ENCODE measurements at regions not wholly inside any gene's neighbourhood (a gene's known extent, or its start where the extent isn't known, plus 50 kb on each side); places are given as distances from the start of the nearest gene placed in this dataset.
"Not testable (repeated sequence)": the region's sequence is repeated elsewhere in the genome, so short reads cannot be mapped to it uniquely, and the experiment has no call there.

DNA sequence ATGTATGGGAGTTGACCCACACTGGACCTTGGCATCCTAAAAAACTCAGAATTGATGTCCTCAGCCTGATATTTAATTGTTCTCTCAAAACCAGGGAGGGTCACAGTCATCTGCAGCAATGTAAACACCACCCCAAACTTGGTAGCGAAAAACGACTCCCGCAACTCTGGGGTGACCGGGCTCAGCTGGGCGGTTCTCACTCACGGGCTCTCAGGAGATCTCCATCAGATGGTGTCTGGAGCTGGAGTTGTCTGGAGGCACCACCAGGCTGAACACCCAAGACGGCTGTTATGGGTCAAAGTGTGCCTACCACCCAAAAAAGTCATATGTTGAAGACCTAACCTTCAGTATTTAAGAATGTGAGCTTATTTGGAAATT lies 50.9 kb upstream of the NXT1 start:
- no peak for FAIRE-seq
- no peak for DNase-seq (ENCODE audit: low spot score)

GRCh38 chr20:23298926-23299672 lies 51.5 kb upstream of the NXT1 start:
- FAIRE-seq (no peak), DNase-seq (ENCODE audit: low spot score) (no peak)

- FAIRE-seq (no peak), DNase-seq (ENCODE audit: low spot score) (no peak)
Measured at GRCh38 chr20:23298155-23298554, 52.4 kb upstream of the NXT1 start.

GRCh38 chr20:23296841-23297701 lies 53.5 kb upstream of the NXT1 start:
- DNase-seq (ENCODE audit: low spot score) (no peak), FAIRE-seq (no peak)

DNA sequence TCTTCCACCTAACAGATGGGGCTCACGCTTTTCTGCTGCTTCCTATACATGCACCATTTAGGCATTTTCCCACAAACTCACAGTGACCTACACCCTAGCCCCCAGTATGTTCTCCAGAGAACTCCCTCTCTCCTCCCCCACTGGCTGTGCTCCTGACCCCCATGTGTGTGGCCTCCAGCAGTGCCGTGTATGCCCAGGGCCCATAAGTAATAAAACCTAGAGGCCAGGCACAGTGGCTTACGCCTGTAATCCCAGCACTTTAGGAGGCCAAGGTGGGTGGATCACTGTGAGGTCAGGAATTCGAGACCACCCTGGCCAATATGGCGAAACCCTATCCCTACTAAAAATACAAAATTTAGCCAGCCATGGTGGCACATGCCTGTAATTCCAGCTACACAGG lies 54.7 kb upstream of the NXT1 start:
- no peak for DNase-seq (ENCODE audit: low spot score)
- FAIRE-seq = no peak

GRCh38 chr20:23294671-23295070 lies 55.9 kb upstream of the NXT1 start:
- DNase-seq (ENCODE audit: low spot score) (no peak), FAIRE-seq (no peak)

DNA sequence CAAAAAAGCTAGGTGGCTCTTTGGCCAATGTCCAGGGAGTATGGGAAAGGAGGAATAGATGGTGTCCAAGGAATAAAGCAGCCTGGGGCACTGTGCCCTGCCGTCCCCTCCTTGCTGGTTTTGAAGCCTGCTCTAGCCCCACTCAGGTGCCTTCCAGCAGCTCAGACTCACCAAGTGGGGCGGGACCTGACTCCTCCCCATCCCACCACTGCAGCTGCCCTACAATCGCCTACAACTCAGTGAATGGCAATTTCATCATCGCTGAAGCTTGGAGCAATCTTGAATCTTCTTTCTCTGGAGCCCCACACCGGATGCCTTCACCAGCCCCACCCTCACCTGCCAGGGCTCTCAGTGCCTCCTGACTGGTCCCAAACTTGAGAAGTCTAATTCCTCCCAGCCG lies 56.4 kb upstream of the NXT1 start:
- FAIRE-seq (no peak), DNase-seq (ENCODE audit: low spot score) (no peak)

DNA sequence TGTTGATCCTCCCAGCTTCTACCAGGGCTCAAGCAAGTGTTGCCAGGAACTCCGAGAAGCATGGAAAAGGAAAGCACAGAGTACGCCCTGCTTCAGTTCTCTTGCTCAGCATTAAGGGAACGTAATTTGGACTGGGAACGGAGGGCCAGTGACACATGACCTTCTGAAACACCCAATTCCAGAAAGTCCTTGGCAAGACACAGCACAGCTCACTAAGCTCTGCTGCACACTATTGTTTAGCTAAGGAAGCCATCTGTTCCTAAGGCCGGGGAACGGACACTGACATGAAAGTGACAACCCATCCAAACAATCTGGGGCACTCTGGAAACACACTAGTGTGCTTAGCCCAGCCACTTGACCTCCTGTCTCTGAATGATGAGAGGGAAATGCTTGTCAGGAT lies 56.9 kb upstream of the NXT1 start:
- DNase-seq (ENCODE audit: low spot score) (no peak), FAIRE-seq (no peak)

GRCh38 chr20:23292311-23292710 lies 58.3 kb upstream of the NXT1 start:
- FAIRE-seq = not testable (repeated sequence)

DNA sequence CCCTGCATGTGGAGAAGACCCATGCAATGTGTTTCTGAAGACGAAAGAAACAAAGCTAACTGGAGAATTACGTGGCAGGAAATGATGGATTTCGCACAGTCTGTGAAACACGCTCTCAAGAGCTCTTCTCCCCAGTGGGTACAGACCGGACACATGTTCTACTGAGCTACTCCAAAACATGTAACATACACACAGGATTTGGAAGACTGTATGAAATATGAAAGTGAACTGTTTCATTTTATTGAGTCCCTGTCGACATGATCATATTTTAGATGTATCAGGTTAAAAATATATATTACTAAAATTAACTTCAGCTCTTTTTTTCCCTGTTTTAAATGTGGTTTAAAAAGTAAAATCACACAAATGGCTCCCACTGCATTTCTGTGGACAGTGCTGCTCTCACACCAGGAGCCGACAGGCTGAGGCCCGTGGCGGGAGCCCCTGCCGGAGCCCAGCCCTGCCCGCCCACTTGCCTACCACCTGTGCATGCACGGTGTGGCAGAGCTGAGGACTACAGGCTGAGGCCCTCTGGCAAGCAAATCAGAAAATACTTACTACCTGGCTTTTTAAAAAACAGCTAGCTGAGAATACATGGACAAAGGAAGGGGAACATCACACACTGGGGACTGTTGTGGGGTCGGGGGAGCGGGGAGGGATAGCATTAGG lies 58.9 kb upstream of the NXT1 start:
- no peak for FAIRE-seq

More at GRCh38 chr20:23292311-23292710, 58.3 kb upstream of the NXT1 start:
- DNase-seq (ENCODE audit: low spot score) = not testable (repeated sequence)

DNA sequence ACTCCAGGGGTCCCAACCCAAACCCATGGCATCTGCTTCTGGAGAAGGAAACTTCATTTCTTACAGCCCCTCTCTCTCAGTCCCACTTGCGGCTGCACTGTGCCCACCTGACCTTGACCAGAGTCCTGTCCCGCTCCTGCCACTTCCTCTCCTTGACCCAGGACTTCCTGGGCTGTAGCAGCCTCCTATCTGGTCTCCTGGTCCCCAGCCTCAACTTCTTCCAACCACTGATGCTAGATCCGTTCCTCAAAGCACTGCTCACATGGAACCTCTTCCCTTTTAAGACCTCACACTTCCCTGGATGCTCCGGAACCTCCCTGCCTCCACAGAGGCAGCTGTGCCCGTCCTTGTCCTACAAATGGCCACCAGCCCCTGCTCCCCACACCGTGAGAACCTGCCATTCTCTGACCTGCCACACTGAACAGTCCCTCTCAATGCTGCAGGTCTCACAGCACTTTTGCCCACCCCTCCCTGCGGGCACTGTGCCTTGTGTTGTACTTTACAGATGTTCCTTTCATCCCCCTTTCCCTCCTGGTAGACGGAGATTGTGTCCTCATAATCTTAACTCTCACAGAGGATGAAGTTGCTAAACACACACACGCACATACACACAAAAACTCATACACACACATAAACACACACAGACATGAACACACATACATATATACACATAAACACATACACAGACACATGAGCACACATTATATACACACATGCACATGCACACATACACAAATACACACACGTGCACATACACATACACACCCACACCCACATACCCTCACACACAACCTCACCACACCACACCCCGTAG lies 59.6 kb upstream of the NXT1 start:
- no peak for DNase-seq (ENCODE audit: low spot score)
- no peak for FAIRE-seq

More for the DNA sequence above, 58.9 kb upstream of the NXT1 start:
- DNase-seq (ENCODE audit: low spot score) = no peak

DNA sequence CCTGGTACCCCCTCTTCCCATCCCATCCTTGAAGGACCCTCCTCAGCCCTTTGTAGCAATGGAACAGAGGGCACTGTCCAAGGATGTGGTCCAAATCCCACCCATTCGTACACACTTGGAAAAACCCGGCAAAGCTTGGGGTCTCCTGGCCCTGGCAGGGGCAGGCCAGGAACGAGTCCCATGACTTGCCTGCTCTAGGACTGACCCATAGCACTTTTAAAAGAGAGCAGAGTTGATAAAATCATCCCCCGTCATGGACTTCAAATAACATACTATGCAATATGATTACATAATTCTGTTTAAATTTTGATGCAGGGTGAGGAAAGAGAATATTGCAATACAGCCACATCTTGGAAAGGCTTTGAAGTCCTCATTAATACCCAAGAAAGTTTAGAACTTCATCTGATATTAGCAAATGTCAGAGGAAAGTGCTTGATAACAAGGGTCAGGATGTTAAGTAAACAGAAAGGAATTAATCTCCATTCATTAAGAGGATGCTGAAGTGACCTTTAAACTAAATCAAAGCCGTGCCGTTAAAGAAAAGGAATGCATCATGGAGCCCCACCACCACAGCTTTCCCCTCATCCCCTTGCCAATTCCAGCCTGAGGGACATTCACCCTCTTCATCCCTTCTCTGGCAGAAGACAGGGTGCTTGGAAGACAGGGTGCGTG lies 60.7 kb upstream of the NXT1 start:
- DNase-seq (ENCODE audit: low spot score) (no peak), FAIRE-seq (no peak)

- no peak for DNase-seq (ENCODE audit: low spot score)
- FAIRE-seq = no peak
Measured at GRCh38 chr20:23289249-23289648, 61.3 kb upstream of the NXT1 start.

- no peak for FAIRE-seq
- no peak for DNase-seq (ENCODE audit: low spot score)
Measured at GRCh38 chr20:23287354-23288190, 63.0 kb upstream of the NXT1 start.

DNA sequence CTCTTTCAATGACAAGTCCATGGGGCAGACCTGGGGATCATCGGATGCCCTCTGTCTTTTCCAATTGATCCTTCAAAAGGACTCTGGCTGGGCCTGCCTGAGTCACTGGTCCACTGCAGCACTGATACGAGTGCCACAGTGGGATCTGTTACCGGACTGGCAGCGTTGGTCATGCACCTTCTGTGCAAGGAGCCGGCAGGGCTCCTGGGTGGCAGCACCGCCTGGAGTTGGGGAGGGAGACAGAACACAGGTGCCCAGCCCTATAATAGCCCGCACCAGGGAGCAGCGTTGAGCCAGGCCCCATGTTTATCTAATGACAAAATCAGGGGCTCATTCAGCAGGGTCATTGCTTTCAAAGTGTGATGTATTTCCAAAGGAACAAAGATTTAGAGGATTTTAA lies 64.2 kb upstream of the NXT1 start:
- DNase-seq (ENCODE audit: low spot score) = no peak
- no peak for FAIRE-seq

GRCh38 chr20:23285536-23285935 lies 65.1 kb upstream of the NXT1 start:
- DNase-seq (ENCODE audit: low spot score) (no peak), FAIRE-seq (no peak)

DNA sequence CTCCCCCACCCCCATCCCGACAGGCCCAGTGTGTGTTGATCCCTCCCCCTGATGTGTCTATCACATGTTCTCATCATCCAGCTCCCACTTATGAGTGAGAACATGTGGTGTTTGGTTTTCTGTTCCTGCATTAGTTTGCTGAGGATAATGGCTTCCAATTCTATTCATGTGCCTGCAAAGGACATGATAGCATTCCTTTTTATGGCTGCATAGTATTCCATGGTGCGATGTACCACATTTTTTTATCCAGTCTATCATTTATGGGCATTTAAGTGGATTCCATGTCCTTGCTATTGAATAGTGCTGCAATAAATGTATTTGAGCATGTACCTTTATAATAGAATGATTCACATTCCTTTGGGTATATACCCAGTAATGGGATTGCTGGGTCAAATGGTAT lies 66.6 kb upstream of the NXT1 start:
- DNase-seq (ENCODE audit: low spot score) (no peak), FAIRE-seq (no peak)

DNA sequence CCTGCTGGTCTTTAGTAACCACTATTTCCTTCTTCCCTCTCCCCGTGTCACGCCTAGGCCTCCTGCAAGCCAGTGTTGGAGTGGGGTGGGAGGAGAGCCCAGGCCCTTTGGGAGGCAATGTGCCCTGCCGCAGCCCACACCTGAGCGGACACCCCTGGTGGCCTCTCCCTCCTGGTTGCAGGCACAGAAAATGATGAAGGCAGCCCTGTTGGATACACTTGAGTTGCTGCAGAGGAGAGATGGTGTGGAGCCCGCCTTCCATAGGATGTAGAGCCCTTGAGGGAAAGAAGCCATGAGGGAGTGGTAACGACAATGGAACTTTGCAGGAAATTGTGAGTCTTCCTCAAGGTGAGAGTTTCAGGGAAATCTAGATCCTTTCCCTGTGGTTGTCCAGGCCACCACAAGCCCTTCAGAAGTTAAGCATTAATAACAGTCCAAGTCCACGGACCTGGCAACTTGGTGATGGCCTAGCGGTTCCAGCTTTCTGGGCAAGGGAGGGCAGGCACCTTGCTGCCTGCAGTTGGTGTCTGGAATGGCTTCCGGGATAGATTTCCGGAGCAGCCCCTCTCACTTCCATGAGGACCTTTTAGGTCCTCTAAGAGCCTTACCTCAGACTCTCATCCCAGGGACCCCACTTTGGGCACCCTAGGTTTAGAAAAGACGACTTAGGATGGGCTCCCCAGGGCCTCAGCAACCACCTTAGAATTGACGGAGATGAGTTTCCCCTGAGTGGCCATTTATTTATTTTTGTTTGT lies 67.3 kb upstream of the NXT1 start:
- no peak for DNase-seq (ENCODE audit: low spot score)

GRCh38 chr20:23282546-23282945 lies 68.0 kb upstream of the NXT1 start:
- DNase-seq (ENCODE audit: low spot score) (no peak), FAIRE-seq (no peak)

More for the DNA sequence above, 67.3 kb upstream of the NXT1 start:
- no peak for FAIRE-seq

All from urothelium cell line (cell line).